ENCODE measurements at regions not wholly inside any gene's neighbourhood (a gene's known extent, or its start where the extent isn't known, plus 50 kb on each side); places are given as distances from the start of the nearest gene placed in this dataset.

DNA sequence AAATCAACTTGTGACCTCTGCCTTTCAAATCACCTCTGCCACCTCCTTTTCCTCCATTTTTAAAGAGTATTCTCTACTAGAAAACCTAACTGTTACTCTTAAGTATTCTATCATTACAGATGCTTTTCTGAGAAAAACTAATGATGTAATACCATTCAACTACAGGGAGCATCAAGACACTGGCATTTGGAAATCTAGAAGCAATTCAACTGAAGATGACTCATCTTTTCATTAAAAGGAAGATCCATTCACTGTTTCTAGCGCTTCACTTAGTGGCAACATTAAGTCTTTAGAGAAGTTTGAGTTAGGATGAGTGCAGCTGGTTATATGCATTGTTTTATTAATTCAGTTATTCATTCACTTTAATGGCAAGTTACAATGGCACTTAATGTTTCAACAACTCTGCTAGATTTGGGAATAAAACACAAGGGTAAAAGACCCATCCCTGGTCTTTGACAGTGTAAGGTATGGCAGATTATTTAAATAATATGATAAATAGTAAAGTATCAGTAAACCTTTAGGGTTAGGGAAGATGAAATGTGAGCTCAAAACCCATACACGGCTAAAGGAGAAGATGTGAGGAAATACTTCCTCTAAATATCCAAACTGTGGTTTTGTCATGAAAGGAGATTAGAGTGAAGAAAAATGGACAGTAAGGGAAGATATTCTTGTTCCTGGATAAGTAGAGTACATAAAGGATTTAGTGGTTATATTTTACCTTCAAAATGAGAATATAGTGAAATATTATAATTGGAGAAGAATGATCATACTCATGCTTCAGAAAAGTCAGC lies 61.7 kb downstream of the KCNJ2 start:
- no peak for DNase-seq (ENCODE audit: low spot score)

DNA sequence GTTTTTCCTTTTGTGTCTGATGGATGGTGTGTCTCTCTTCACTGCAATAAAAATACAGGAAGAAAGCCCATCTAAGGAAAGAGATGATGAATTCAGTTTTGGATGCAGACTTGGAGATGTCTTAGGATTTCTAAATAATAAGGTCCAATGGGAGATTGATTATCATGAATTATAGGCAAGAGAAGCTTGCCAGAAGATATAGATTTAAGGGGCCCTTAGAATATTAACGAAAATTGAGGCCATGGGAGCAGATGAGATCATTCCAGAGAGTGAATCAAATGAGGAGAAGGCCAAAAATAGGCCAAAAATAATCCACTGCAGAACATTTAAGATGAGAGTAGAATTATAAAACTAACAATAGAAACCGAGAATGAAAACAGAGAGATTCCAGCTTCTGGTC lies 63.1 kb downstream of the KCNJ2 start:
- no peak for DNase-seq (ENCODE audit: low spot score)

DNA sequence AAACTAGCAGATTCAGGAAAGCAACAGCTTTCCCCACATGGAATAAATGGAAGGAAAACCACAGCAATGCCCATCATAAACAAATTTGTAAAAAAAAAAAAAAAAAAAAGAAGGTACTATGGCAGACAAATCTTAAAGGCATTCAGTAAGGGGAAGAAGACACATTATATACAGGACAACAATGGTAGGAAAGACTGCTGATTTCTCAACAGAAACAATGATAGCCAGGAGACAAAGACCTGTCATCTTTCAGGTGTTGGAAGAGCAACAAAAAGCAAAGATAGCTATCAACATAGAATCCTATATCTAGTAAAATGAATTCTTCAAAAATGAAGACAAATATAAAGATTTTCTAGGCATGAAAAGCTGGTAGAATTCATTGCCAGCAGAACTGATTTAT lies 65.9 kb downstream of the KCNJ2 start:
- no peak for DNase-seq (ENCODE audit: low spot score)

DNA sequence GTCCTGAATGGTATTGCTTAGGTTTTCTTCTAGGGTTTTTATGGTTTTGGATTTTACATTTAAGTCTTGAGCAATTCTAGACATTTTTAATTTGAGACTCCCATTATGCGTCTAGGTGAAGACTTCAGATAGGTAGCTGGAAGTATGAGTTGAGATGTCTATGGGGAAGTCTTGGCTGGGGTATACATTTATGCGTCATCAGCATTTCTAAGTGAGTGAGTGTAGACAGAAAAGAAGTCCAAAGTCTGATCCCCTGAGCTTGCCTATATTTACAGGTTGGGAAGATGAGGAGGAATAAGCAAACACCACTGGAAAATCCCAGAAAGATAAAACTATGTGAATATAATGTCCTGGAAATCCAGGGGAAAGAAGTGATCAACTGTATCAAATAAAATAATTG lies 68.9 kb downstream of the KCNJ2 start:
- no peak for DNase-seq (ENCODE audit: low spot score)

DNA sequence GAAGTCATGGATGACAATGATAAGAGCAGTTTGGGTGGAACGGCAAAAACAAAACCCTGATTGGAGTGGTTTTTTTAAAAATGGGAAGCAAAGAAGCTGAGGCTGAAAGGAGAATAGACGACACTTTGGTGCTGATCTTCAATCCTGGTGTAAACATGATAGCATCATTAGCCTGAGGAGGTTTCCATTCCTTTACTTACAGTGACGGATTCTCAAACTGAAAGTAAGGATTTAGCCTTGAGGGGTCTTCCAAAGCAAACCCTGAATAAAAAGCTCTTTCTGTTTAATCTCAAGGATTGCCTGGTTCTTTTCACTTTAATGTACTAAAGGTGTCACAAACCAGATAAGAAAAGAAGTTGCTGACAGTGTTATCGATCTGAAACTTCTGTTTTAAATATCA lies 69.3 kb downstream of the KCNJ2 start:
- no peak for DNase-seq (ENCODE audit: low spot score)

DNA sequence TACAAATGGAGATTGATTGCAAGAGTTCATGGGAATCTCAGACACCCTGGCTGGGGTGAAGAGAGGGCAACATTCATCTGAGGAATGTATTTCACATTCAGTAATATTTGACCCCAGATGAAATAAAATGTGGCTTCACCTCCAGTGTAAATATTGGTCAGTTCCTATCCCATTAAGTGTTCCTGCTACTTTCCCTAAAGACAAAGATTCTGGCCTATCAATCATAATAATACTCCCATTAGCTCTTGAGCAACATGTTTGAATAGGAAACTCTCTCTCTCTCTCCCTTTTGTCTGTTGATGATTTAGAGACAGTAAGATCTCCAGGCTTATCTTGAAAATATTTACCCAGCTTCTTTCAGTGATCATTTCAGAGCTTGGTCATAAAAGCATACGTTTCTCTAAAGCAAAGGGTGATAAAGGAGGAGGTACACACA lies 70.1 kb downstream of the KCNJ2 start:
- DNase-seq (ENCODE audit: low spot score) = no peak

DNA sequence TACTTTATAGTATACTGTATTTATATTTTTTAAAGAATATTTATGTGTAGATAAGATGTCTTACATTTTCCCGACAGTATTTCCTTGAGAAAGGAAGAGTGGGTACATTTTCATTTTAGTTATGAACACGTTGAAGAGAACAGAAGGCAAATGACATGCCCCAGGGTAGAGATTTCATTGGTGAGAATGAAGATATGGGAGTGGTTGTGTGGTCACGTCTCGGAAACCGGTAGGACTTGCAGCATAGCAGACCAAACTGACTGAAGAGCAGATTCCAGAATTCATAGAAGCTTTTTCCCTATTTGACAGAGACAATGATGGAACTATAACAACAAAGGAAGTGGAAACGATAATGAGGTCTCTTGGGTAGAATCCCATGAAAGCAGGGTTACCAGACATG lies 71.7 kb downstream of the KCNJ2 start:
- no peak for DNase-seq (ENCODE audit: low spot score)

DNA sequence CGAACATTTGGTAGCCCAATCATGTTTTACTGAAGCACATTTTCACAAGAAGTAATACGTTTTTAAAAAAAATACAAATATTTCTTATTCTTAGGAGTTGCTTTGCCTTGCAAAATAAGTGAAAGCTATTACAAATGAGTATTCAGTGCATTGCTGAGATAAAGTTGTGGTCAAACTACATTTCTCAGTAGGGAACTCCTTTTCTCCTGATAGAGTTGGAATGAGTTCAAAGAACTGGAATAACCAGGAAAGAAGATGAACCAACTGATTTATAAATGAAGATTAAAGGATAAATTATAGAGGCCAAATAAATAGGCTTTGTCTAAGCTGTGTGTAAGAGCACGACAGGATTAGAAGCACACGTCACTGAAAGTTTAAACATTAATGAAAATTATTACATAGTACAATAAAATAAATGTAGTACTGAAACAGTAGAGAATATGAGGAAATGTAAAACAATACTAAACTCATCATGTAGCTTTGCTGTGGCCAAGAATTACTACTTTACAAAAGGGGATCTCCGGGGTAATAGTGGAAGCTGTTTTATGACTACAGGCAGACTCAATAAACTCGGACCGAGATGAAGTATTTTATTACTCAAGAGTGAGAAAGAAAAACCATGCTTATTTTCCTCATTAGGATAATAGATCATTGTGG lies 73.6 kb downstream of the KCNJ2 start:
- no peak for DNase-seq (ENCODE audit: low spot score)

DNA sequence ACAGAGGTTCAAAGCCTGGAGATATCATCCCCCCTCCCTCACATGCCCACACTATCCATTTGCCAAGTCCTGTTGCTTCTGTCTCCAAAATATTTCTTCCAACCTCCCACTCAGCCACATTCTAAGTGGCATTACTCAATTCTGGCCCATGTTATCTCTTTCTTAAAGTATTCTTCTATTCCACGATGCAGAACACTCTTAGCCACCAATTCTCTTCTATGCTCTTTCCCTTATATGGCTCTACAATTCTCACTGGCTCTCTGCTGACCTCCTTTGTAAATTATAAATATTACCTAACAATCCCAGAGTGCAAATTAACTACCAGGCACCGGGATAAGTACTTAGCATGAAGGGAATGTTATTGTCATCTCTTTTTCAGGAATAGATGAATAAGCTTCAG lies 82.4 kb downstream of the KCNJ2 start:
- DNase-seq (ENCODE audit: low spot score) = no peak

DNA sequence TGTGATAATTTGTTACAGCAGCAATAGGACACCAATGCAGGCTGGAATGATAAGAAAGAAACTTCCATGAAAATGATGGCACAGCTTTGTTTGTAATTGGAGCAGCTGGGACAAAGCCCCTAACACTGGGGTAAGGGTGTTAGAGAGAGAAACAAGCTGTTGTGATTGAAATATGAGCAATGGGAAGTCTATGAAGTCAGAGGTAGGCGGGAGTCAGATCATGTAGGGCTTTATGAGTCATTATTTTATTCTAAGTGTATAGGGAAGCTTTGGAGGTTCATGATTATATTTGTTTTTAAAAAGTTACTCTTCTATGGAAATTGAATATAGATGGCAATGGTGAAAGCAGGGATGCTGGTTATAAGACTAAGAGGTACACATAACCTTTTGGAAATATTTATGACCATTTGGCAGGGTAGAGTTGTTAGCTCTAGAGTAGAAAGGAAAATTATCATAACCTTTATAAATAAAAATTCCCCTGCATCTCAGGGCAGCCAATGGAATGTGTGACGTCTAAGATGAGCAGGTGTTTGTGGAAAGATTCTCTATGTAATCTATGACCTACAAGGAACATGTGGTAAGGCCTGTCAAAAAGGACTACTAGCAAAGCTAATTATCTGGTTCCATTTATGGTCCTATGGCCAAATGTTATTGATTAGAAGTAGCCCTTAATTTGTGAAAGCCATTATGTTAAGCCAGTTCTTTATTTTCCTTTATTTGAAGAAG lies 85.6 kb downstream of the KCNJ2 start:
- DNase-seq (ENCODE audit: low spot score) = peak; percentile 17

DNA sequence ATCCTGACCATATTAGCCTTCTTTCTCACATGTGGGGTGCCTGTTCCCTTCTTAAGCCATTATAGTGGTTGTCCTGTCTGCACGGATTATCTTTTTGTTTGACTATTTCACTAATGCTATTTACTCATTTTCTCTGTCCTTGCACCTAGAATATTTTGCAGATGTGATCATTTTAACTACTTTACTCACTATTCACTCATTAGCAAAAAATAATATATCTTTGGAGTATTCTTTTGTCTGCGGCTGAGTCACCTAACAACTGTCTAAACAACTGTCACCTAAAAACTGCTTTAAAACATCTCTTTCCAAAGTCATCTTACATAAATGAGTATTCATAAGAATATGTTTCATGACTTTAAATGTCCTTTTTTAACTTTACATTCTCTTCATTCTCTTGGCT lies 87.4 kb downstream of the KCNJ2 start:
- DNase-seq (ENCODE audit: low spot score) = no peak

DNA sequence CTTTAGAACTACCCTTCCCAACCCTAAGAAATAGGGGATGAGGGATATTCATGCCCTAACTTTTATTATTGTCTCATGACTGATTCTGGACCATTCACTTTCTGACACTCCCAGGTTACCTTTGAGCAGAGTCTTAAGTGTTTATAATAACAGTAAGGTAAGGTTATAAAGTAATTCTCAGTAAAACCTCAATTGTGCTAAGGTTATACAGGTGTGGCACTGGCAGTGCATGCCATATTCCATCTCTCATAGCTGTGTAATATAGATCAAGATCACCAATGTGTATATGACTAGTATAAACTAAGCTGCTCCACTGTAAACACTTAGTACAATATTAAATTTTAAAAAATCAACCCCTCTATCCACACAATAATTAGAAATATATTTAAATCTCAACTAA lies 89.1 kb downstream of the KCNJ2 start:
- no peak for DNase-seq (ENCODE audit: low spot score)

DNA sequence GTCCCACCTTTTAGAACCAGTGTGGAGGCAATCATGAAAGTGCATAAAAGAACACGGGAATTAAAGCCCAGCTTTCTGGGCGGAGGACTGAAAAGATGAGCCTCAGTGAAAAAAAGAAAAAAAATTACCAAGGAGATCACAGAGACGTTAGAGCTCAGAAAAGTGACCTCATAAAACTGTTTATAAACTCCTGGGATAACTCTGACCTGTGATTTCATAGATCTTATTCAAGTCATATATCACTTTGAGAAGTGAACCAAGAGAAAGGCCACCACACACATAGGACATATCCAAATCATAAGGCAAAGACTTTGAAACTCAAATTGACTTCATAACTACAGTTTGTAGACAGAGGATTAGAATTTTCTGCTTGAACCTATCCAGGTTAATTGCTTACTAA lies 90.1 kb downstream of the KCNJ2 start:
- DNase-seq (ENCODE audit: low spot score) = no peak

DNA sequence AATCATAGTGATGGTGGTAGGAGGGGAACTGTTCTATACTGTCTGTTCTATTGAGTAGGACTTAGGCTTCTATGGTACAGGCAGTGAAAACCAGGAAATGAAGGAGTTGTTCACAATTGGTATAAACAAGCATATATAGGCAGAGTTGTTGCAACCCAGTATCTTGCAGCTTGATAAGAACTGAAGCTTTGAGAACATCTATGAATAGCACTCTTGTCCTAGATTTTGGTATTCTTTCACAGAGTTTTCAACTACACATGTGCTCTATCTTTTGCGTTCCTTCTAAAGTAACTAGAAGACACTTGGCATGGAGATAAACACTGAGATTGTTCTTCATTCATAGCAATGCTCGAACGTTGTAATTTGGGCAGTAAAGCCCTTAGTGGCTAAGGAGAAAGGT lies 91.8 kb downstream of the KCNJ2 start:
- DNase-seq (ENCODE audit: low spot score) = no peak

DNA sequence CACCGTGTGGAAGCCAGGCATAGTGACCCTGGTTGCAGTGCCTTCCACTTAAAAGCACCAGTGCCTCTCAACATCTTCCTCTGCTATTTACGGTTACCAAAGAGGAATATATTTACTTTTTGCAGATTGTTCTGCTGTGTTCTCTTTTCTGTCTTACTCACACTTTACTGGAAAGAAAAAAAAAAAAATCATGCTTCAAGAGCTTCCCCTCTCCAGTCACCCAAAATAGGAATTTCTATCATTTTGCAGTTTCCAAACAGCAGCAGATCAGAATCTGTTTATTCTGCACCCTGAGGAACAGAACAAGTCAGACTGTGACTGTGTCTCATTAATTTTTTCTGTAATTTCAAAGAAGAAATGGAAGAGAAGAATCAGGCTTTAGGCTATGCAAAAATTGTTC lies 96.1 kb downstream of the KCNJ2 start:
- DNase-seq (ENCODE audit: low spot score) = no peak

DNA sequence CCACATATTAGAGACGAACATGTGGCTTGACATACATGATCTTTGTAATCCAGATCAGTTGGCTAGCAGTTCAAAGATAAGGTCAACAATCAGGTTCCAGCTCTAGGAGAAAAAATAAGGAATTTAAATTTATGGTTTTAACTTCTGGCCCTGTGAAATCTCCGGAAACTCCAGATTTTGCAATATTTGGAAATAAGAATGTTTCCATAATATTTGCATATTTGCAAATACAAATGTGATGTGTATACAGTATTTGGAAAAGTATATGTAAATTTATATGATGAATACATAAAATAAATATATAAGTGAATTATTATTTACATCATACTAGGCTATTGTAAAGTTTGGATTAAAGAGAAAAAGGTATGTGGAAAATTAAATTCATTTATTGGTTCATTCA lies 97.1 kb downstream of the KCNJ2 start:
- DNase-seq (ENCODE audit: low spot score) = no peak

DNA sequence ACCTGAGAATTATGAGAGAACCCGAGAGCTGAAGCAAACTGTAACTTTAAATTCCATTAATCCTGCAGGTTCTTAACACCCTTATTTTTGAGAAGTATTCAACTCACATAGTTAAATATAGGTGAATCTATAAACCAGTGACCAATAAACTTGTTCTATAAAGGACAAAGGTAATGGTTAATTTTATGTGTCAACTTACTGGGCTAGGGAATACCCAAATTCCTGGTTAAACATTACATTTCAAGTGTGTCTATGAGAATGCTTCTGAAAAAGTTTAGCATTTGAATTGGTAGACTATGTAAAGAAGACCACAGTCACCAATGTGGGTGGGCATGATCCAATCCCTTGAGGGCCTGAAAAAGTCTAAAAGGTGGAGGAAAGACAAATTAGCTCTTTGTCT lies 99.1 kb downstream of the KCNJ2 start:
- DNase-seq (ENCODE audit: low spot score) = no peak

DNA sequence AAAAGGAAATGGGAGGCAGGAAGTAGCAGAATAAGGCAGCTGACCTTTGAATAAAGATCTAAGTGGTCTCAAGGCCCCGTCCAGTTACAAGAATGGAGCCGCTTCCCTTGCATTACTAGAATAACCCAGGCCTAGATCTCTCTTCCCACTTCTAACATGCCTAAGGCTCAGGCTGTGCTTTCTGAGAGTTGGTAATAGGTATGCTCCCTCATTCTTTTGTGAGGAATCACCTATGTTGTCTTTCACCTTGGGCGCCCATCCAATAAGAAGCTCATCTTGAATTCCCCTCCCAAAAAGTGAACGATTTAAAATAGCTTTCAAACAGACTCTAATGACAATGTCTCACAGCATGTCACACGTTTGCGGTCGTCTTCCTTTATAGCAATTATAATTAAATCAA lies 101.2 kb downstream of the KCNJ2 start:
- DNase-seq (ENCODE audit: low spot score) = no peak

DNA sequence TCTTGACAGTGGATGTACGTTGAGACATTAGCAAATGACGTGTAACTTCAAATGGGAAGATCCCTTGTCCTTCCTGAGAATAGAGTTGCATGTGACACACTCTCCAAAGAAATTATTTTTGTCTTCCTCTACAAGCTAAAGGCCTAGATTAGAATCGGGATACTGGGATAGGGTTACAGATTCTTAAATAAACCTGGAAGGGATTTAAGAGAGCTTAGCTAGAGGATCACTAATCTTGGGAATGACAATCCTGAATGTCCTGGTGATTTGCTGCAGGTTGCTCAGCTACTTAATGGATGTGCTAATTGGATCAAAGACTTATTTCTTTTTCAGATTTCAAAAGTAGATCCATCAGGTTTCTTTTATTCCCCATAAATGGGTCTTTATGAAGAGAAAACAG lies 101.9 kb downstream of the KCNJ2 start:
- no peak for DNase-seq (ENCODE audit: low spot score)

DNA sequence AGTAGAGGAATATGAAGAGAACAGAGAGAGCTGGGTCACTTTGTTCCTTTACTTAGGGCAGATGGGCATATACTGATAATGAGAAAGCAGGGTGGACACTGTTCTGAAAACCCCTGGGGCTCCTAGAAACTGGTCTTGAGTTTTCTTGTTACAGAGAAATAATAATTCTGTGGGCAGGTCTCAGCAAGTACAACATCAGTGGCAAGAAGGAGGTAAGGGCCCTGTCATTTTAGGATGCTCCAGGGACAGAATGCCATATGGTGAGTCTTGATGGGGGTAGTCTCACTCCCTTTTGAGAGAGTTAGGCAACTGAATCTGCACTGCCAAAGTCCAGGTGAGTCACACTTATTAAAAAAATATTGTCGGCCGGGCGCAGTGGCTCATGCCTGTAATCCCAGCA lies 102.3 kb downstream of the KCNJ2 start:
- DNase-seq (ENCODE audit: low spot score) = no peak

DNA sequence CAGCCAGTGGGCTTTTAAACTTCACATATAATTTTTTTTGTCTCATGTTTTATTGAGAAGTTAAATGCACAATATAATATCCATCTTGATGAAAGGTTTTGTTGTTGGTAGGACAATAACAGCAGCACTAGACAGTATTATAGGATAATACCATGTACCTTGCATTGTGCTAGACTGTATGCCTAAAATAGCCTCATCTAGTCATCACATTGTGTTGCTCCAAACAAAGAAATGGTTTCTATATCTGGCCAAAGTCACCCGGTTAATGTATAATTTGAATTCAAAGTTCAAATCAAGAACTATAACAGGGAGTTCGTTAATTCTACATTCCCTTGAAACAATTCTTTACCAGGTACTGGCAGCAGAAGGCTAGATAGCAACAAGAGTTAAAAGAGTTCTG lies 104.9 kb downstream of the KCNJ2 start:
- no peak for DNase-seq (ENCODE audit: low spot score)

DNA sequence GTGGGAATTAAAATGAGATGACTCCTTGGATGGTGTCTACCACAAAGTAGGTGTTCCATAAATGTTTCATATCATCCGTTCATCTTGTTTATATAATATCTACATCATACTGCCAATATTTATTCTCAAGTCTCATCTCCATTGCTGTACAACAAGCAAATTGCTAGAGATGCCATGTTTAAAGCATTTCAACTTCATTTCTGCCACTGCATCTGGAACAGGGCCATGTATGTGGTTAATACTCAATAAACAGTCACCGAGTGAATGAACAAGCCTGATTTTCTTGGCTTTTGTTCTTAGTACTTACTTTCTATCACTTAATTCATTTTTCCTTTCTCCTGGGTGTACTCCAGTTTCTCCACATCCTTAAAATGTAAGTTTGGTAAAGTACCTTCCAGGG lies 107.6 kb downstream of the KCNJ2 start:
- DNase-seq (ENCODE audit: low spot score) = no peak

DNA sequence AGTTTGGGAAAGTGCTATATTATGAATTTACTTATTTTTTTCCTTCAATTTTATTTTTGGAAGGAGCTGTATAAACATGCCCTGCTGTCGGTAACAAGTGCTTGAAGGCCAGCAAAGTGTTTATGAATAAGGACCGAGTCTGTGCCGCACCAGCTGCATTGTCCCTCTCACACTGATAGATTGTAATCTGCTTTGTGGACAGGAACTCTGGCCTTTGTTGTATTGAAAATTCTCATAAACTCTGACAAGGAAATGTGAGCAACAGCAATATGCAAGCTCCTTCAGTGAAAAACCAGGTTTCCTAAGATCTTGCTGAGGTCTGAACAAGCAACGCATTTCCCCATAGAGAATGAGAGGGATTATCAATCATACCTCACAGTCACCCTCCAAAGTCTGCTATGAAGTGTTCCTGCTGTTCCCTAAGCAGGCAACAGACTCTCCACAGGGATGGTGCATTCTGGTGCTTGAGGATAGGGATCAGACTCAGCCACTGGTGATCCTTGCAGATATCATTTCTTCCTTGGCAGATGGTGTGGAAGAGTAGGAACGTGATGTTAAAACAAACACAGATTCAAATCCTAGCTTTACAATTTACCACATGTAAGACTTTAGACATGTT lies 109.6 kb downstream of the KCNJ2 start:
- no peak for DNase-seq (ENCODE audit: low spot score)
